ENCODE measurements at regions not wholly inside any gene's neighbourhood (a gene's known extent, or its start where the extent isn't known, plus 50 kb on each side); places are given as distances from the start of the nearest gene placed in this dataset.
"Not testable (repeated sequence)": the region's sequence is repeated elsewhere in the genome, so short reads cannot be mapped to it uniquely, and the experiment has no call there.

GRCh38 chr2:234272069-234272850, 221.8 kb downstream of the SPP2 start:
- no peak for DNase-seq

GRCh38 chr2:234271338-234271737, 220.8 kb downstream of the SPP2 start:
- DNase-seq = no peak

GRCh38 chr2:234269769-234270204, 219.3 kb downstream of the SPP2 start:
- no peak for DNase-seq

GRCh38 chr2:234267534-234267933, 217.0 kb downstream of the SPP2 start:
- no peak for DNase-seq

DNA sequence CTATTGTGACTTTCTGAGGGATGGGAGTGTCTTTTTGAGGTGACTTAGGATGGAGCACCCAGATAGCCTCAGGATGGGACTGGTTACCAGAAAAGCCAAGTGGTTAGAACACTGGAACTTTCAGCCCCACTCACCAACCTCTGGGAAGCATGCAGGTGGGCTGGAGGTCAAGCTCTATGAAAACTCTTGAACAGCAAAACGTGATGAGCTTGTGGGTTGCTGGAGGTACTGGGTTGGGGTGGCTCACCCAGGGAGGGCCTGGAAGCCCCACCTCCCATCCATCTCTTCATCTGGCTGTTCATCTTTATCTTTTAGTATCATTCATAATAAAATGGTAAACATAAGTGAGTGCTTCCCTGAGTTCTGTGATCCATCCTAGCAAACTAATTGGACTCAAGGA, 216.4 kb downstream of the SPP2 start:
- DNase-seq = no peak

DNA sequence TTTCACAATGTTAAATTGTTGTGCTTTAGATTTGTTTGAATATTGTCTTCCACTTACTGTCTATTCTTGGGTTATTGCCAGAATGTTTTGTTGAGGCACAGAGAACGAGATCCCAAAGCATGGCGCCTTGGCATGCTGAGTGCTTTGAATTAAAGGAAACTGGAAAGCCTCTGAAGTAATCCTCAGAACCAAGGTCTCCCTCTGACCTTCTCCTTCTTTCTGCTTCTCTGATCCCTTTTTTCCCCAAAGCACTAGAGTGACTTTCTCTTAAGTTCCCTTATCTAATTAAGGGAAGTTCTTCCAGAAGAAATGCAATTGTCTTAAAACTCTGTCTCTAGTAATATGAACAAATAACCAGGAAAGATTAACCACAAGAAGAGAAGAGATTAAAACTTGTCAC, 214.7 kb downstream of the SPP2 start:
- DNase-seq = no peak

DNA sequence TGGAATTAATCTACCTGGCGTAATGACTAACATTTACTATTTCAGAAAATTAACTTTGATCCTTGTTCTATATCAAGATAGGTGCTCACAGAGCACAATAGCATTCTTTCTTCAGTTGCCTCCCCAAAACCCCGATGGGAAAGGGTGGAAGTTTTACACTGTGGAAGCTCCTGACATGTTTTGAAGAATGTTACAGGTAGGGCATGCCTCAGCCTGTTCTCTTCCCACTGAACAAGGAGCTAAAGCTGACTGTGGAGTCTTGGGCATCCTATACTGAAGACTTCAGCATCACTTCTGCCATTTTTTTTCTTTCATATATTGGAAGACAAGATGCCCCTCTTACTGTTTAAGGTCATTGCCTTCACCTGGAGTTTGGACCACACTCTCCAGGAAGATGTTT, 211.2 kb downstream of the SPP2 start:
- DNase-seq = no peak

GRCh38 chr2:234259440-234259839, 208.9 kb downstream of the SPP2 start:
- no peak for DNase-seq

DNA sequence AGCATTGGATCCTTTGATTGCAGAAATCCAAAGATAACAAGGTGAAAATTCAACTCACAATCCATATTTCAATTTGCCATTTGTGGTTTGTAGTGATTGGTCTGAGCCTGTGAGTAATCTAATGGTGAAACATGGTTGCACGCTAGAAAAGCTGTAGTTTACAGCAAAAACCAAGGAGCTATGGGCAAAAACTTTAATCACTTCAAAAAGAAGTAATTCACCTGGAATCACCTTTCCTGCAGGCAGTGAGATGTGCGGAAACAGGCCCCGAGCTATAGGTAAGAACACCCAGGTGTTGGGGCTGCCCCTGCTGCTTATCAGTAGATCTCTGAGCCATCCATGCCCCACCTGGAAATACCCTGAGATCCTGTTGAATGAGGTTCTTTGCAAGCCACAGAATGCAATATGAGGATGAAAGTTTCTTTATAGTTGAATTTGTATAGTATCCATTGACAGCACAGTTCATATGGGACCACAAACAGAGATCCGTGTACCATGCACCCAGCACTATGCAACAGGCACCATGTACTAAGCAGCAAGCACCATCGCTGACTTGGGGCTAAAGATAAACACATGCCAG, 208.2 kb downstream of the SPP2 start:
- no peak for DNase-seq

- peak; percentile 53 to 82 for DNase-seq
Measured at GRCh38 chr2:234257859-234258561, 207.5 kb downstream of the SPP2 start.

GRCh38 chr2:234256516-234256915, 206.0 kb downstream of the SPP2 start:
- DNase-seq = no peak

- DNase-seq = no peak
Measured at GRCh38 chr2:234254783-234255521, 204.4 kb downstream of the SPP2 start.

- no peak for DNase-seq
Measured at GRCh38 chr2:234252772-234253171, 202.3 kb downstream of the SPP2 start.

DNA sequence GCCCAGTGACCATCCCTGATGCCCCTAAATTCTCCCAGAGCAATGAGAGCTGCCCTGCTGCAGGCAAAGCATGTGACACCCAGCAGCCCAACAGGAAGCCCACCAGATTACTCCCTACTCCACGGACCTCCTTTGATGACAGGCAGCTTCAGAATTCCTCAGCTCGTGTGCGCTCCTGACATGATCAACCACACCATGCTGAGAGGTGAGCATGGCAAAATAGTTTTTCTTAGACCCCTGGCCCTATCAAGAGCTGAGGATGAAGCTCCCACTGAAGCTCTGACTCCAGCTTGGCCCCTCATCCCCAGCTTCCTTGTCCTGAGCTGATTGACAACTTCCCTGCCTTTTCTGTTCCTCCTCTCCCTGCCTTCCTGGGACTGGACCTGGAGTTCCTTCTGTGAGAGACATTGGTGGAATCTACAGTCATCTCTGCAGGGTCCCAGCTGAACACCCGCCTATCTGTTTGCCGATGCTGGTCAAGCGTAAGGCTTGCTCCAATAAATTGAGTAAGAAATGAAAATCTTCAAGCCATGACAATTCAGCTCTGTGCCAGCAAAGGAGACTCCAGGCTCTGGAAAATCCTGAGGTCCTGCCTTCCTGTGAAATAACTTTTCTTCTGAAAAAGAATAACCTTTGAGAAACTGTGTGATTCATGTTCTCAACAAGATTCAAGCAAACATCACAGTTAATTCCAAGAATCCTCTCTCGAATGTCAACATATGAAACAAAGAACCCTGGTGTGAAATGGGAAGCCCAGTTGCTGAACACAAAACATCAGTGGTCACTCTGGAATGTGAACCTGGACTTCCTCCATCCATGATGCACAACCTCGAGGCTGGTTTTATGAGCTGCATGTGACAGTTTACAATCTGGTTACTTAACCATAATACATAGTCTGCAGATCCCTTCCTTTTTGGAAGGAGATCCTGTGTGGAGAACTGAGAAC, 201.1 kb downstream of the SPP2 start:
- DNase-seq = no peak

GRCh38 chr2:234250926-234251325, 200.4 kb downstream of the SPP2 start:
- no peak for DNase-seq

DNA sequence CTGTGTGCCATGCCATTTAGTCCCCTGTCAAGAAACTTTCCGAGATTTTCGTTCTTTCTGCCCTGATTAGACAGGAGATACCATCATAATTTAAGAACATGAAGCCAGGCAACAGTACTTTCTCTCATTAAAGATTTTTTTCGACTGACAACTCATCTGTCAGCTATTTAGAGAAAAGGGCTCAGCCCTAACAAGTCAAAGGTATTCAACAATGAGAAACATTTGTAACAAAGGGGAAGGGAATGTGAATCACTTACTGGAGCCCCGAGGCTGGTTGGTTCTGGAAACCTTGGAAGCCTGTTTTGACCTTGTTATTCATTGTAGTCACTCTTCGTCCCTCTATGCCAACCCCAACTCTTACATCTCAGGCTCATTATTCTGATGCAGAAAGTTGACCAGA, 199.4 kb downstream of the SPP2 start:
- DNase-seq = no peak

GRCh38 chr2:234249034-234249735, 198.7 kb downstream of the SPP2 start:
- no peak for DNase-seq

DNA sequence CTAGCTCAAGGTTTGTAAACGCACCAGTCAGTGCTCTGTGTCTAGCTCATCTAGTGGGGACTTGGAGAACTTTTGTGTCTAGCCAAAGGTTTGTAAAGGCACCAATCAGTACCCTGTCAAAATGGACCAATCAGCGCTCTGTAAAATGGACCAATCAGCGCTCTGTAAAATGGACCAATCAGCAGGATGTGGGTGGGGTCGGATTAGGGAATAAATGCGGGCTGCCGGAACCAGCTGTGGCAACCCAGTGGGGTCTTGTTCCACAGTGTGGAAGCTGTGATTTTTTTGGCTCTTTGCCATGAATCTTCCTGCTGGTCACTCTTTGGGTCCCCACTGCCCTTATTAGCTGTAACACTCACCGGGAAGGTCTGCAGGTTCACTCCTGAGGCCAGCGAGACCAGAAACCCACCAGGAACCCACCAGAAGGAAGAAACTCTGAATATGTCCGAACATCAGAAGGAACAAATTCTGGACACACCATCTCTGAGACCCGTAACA, 197.8 kb downstream of the SPP2 start:
- DNase-seq = not testable (repeated sequence)

DNA sequence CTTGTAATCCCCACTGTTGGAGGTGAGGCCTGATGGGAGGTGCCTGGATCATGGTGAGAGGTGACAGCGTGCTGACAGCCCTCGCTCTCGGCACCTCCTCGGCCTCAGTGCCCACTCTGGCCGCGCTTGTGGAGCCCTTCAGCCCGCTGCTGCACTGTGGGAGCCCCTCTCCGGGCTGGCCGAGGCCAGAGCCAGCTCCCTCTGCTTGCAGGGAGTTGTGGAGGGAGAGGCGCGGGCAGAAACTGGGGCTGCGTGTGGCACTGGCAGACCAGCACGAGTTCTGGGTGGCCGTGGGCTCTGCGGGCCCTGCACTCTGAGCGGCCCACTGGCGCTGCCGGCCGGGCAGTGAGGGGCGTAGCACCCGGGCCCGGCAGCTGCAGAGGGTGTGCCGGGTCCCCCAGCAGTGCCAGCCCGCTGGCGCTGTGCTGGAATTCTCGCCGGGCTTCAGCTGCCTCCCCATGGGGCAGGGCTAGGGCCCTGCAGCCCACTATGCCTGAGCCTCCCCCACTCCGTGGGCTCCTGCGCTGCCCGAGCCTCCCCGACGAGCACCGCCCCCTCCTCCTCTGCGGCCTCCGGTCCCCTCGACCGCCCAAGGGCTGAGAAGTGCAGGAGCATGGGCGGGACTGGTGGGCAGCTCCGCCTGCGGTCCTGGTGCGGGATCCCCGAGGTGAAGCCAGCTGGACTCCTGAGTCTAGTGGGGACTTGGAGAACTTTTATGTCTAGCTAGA, 197.1 kb downstream of the SPP2 start:
- DNase-seq = no peak

- no peak for DNase-seq
Measured at GRCh38 chr2:234245945-234246344, 195.4 kb downstream of the SPP2 start.
